K562 (cell line): ENCODE measurements at regions not wholly inside any gene's neighbourhood (a gene's known extent, or its start where the extent isn't known, plus 50 kb on each side); places are given as distances from the start of the nearest gene placed in this dataset.

ENCODE experiments used
- ATF7 ChIP-seq: fragments of 450-650 bp; IDR thresholded peaks from 2 replicates; pipeline ENCODE4 v1.7.1; 2014; ENCODE audit warnings: mild to moderate bottlenecking, moderate library complexity
- CEBPB ChIP-seq: fragments of 450-650 bp; IDR thresholded peaks from 2 replicates; pipeline ENCODE4 v1.6.1; 2016; ENCODE audit warnings: missing genetic modification characterization, missing compliant biosample characterization
- RHOXF2B ChIP-seq: fragments of 250-450 bp; sonication (Bioruptor Pico); conservative IDR thresholded peaks from 2 replicates; pipeline ENCODE4 v1.5.1; 2021
- SMC3 ChIP-seq: conservative IDR thresholded peaks from 2 replicates; pipeline ENCODE4 v1.6.1; 2011; ENCODE audit warnings: low read depth, low read length, improper control_type of control experiment; ENCODE audit not compliant: insufficient read depth
- TF ChIP-seq, protein P1 (sequence below): fragments of 450-650 bp; formaldehyde crosslinking; IDR thresholded peaks from 2 replicates; pipeline ENCODE4 v1.4.0; 2022; ENCODE audit warnings: missing genetic modification characterization

DNA sequence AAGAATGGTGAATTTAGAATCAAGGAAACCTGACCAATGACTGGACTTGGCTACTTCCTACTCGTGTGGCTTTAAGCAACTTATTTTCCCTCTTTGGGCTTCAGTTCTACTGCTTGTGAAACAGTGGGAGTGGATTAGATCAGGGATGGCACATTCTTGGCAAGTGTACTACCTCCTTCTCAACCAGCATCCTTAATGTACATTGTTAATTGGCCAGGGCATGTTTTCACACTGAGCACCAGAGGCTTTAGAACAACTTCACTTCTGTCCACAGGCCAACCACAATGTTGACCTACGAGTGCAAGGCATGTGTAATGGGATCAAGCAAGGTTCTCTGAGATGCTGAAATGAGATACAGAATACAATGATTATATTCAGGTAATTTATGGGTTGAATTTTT is 315.3 kb downstream of the ADRA2A start:
- TF ChIP-seq ATF7 (no peak), RHOXF2B (no peak), SMC3 (no peak), CEBPB (tag) (no peak)
- TF ChIP-seq, protein P1, sequence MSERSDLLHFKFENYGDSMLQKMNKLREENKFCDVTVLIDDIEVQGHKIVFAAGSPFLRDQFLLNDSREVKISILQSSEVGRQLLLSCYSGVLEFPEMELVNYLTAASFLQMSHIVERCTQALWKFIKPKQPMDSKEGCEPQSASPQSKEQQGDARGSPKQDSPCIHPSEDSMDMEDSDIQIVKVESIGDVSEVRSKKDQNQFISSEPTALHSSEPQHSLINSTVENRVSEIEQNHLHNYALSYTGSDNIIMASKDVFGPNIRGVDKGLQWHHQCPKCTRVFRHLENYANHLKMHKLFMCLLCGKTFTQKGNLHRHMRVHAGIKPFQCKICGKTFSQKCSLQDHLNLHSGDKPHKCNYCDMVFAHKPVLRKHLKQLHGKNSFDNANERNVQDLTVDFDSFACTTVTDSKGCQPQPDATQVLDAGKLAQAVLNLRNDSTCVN: no peak
